ENCODE measurements at regions not wholly inside any gene's neighbourhood (a gene's known extent, or its start where the extent isn't known, plus 50 kb on each side); places are given as distances from the start of the nearest gene placed in this dataset.
"Not testable (repeated sequence)": the region's sequence is repeated elsewhere in the genome, so short reads cannot be mapped to it uniquely, and the experiment has no call there.

DNA sequence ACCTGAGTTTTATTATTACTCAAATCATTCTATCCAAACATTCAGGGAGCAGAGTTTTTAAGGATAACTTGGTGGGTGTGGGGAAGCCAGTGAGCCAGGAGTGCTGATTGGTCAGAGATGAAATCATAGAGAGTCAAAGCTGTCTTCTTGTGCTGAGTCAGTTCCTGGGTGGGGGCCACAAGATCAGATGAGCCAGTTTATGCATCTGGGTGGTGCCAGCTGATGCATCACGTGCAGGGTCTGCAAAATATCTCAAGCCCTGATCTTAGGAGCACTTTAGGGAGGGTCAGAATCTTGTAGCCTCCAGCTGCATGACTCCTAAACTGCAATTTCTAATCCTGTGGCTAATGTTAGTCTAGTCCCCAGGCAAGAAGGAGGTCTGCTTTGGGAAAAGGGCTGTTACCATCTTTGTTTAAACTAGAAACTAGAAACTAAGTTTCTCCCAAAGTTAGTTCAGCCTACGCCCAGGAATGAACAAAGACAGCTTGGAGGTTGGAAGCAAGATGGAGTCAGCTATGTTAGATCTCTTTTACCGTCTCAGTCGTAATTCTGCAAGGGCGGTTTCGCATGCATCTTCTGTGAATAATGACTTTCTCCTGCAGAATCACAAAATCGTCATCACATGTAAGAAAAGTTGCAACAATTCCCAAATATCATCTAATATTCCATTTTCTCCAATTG lies 97.5 kb downstream of the ZNF664 start:
- not testable (repeated sequence) for FAIRE-seq

DNA sequence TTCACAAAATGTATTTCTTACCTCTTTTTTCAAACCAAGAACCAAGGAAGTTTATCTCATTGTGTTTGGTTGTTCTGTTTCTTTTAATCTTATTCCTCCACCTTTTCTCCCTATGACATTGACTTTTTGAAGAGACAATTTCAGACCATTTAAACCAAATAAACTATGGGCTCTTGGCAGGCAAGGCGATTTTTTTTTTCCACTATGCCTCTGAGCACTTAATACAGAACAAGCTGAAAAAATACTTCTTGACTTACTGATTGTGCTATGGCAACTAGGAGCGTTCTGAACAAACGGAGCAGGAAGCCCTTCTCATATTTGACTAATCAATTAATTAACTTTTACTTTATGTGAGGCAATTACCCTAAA lies 98.0 kb downstream of the ZNF664 start:
- FAIRE-seq, result no peak

DNA sequence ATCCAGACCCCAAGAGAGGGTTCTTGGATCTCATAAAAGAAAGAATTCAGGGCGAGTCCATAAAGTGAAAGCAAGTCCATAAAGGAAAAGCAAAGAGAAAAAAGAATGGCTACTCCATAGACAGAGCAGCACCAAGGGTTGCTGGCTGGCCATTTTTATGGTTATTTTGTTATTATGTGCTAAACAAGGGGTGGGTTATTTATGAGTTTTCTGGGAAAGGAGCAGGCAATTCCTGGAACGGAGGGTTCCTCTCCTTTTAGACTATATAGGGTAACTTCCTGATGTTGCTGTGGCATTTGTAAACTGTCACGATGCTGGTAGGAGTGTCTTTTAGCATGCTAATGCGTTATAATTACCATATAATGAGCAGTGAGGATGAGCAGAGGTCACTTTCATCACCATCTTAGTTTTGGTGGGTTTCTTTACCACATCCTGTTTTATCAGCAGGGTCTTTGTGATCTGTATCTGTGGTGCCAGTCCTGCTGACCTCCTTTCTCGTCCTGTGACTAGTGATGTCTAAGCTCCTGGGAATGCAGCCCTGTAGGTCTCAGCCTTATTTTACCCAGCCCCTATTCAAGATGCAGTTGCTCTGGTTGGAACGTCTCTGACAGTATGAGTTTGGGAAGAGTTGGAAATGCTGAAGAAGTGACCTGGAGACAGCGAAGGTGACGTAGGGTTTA lies 100.5 kb downstream of the ZNF664 start:
- FAIRE-seq, result no peak

DNA sequence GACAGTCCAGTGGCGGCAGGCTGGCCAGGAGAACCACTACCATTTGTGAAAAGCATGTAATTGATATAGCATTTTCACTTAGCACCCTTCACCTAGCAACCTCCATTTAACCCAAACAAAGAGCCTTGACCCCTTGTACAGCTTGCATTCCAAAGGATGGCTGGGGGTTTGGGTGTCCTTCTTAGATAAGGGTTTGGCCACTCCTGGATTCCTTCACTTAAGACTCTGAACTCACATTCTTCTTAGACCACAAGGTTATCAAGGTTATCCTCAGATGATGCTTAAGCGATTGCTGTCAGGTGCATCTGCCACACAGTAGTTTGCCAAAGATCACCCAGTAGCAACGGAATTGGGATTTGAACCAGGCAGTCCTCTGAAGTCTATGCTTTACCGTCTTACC lies 102.8 kb downstream of the ZNF664 start:
- no peak for FAIRE-seq

DNA sequence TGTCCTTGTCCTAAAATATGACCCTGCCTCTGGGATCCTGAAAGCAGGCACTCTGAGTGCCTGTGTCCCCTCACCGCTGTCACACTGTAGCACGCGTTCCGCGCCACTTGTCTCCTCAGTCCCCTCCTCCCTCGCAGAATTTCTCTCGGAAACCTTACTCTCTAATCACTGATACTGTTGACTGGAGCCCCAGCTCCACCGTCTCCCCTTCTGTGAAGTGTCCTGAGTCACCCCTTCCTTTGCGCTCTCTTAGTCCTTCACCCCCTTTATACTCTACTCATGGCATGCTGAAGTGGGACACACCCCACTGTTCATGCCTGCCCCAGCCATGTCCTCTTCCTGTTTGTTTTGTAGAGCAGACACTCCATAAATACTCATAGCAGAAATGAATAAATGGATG lies 104.7 kb downstream of the ZNF664 start:
- no peak for FAIRE-seq

DNA sequence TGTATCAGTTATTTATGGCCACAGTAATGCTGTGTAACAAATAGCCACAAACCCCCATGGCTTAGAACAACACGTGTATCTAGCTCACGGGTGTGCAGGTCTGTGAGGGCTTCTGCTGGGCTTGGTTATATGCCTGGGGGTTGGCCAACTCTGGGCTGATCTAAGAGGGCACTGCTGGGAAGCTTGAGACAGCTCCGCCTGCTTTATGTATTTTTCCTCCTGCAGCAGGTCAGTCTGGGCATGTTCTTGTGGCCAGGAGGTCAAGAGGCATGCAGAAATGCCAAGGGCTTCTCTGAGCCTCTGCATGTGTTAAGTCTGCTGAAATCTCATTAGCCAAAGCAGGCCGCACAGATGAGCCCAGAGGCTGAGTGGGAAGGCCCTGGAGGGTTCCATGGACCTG lies 105.8 kb downstream of the ZNF664 start:
- FAIRE-seq, result no peak

DNA sequence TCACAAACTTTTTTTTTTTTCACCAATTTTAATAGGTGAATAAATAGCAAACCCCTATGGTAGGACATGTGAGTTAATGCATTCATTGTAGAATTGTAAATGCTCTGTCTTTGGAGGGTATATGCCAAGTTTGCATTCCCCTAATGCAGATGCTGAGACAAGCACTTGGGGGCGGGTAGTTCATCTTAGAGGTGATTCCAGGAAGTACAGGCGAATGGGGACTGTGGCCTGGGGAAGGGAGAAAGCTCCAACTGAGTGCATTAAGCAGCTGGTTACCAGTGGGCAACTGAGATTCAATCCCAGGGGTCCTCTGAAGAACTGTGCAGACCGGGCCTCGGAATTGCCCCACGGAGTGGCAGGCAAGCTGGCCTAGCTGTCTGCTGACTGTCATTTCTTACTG lies 107.6 kb downstream of the ZNF664 start:
- FAIRE-seq, result no peak

DNA sequence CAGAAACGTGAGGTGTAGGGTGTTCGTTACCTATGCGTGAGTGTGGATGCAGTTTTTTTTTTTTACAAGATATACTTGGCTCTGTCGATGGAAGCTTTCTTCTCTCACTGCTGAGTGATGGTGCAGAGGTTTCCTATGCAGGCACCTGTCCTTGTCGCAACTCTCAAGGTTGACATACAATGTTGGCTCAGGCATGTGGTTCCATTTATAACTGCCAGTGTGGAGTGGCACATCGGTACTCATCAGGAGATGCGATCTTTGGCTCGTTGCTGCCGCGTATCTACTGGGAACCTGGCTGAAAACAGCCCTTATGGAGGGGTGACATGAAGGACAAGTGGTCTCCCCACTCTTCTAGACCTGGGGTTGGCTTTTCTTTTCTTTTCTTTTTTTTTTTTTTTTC lies 109.0 kb downstream of the ZNF664 start:
- FAIRE-seq, result no peak

DNA sequence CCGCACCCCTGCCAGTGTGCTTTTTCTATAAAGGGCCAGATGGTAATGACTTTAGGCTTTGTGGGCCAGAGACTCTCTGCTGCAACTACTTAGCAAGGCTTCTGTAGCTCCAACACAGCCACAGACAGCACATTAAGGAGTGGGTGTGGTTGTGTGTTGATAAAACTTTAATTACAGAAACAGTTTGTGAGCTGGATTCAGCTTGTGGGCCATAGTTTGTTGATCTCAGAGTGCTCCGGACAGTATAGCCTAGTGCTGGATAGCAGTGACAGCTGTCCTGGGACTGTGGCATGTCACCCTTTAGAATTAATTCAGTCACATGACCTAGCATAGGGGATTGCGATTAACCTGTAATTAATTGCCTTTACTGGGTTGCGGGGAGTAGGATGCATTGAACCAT lies 109.7 kb downstream of the ZNF664 start:
- FAIRE-seq, result no peak

DNA sequence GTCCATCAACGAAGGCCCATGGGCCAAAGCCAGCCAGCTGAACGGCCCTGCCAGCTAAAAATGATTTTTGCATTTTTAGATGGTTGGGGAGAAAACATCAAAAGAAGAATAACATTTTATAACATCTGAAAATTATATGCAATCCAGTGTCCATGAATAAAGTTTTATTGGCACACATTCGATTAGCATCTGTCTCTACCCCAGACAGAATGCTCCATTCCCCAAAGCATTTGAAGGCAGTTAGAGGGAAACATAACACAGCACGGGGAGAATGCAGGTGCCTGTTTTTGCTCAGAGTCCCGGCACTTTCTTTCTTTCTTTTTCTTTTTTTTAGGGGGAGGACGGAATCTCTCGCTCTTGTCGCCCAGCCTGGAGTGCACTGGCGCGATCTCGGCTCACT lies 110.7 kb downstream of the ZNF664 start:
- no peak for FAIRE-seq

DNA sequence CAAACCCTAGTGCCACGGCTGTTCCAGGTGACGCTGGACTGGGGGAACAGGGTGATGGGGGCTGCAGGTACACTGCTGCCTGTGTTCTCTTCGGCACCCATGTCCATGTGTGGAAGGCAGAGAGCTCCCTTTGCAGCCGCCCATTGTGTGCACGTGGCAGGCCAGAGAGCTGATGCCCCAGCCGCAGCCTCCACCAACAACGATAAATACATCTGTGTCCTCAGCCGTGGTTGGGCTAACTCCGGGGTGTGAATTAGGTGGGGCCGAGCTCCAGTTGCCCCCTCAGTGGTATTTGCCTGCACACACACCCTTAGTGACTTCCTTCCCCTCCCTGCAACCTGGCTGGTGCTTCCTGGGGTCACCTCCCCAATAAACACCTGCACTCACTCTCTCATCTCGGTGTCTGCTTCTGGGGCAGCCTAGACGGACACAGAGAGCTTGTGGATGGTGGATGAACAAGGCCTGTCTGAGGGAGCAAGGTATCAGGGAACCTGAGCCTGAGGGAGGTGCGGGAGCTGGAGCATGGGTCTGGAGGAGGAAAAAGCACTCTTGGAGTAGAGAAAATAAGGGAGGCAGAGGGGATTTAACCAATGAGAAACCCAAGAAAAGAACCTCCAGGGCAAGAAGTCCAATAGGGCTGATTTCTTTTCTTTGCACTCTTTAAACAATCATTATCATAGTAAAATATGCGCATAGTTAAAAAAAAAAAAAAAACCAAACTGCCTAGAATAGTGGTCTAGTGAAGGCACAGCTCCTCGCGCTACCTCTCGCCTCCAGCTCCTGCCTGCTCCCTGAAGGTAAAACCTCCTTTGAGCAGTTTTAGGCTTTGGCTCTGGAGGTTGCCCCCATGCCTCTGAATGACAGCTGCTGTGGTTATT lies 112.6 kb downstream of the ZNF664 start:
- FAIRE-seq, result no peak

DNA sequence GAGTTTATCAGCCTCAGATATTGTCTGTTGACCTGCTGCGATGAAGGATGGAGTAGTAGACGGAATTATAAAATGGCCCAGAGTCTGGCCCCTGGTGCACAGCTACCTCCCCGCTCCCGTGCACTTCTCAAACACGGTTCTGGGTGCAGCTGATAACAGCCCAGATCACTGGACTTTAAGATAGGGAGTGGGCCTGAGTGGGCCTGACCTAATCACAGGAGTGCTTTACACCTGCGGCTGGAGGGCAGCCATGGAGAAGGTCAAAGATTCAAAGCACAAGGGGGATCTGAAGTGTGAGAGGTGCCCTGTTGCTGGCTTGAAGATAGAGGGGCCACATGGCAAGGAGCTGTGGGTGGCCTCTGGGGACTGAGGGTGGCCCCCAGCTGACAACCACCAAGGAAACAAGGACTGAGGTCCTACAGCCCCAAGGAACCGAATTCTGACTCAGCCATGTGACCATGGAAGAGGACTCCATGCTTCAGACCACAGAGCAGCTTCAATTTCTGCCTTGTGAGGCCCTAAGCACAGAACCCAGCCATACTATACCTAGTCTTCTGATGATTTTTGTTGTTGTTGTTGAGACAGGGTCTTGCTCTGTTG lies 113.4 kb downstream of the ZNF664 start:
- no peak for FAIRE-seq

DNA sequence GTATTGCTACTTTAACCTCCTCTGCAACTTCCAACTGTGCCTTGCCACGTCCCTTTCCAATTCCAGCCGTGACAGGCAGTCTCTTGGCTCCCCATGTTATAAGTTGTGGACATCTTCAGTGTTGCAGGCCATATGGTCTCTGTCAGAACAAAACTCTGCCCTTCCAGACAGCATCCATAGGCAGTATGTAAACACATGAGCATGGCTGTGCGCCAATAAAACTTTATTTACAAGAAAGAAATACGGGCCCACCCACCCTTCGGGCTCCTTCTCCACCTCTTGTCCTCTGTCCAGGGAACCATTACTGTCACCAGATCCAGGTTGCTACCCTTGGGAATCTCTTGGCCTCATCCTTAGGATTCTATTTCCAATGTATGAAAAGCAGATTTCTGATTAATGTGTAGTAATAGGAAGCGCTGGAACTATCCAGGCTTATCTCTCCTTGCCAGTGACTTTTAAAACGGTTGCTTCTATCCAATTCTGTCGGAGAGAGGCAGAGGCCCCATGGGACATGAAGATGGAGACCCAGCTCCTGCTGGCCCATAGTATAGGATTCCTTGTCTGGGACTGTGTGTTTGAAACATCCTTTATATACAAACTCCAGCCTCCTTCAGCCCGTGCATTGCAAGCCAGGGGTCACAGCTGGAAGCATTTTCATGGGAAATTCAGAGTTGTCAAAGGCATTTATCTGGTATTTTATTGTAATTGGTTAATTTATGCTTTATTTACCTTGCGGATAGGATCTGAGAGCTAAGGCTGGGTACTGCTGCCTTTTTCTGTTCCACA lies 114.4 kb downstream of the ZNF664 start:
- no peak for FAIRE-seq

DNA sequence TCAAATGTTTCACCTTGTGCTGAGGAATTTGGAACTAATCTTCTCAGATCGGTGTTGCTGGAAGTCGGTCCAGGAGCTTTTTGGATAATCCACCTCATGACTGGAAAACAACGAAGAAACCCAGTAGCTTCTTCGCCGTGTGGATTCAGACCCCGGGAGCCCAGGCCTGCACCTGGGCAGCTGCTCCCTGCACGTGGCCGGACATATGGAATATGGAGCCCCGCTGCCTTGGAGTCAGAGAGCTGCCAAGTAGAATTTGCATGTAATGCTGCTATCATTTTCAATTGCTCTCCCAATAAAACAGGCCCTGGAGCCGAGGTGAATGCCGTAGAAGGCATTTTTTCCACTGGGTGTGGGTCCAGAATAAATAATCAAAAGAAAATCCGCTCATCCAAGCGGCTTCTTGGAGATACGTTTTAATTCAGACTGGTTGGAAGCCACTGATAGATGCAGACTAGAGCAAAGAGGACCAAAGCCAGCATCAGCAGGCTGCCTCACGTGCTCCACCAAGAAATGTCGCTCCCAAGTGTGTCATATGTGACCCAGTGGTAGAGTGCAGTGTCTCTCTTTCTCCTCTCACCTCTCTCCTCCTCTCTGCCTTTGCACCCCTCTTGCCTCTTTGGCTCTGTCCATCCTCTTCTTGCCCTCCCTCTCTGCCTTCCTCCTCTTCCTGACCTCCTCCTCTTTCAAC lies 115.3 kb downstream of the ZNF664 start:
- no peak for FAIRE-seq

DNA sequence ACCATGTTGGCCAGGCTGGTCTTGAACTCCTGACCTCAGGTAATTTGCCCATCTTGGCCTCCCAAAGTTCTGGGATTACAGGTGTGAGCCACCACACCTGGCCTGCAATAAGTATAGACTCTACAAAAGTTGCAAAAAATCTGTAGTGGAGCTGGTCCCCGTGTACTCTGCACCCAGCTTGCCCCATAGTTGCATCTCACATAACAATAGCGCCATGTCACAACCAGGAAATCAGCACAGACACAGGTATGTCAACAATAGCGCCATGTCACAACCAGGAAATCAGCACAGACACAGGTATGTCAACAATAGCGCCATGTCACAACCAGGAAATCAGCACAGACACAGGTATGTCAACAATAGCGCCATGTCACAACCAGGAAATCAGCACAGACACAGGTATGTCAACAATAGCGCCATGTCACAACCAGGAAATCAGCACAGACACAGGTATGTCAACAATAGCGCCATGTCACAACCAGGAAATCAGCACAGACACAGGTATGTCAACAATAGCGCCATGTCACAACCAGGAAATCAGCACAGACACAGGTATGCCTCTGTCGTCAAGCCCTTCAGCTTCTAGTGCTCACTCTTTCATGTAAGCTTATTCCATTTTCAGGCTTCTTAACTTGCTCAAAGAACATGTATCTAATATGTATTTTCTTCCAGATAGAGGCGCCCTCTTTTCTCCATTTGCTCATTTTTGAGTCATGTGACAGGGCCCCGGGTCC lies 116.3 kb downstream of the ZNF664 start:
- FAIRE-seq, result not testable (repeated sequence)

DNA sequence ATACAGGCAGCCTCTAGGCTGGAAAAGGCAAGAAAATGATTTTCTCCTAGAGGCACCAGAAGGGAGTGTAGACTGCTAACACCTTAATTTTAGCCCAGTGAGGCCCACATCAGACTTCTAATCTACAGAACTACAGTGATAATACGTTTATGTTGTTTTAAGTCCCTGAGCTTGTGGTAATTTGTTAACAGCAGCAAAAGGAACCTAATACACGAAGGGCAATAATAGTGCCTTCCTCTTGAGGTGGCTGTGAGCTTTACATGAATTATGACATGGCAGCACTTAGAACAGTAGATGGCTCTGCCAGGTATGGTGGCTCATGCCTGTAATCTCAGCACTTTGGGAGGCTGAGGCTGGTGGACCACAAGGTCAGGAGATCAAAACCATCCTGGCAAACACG lies 118.8 kb downstream of the ZNF664 start:
- no peak for FAIRE-seq

DNA sequence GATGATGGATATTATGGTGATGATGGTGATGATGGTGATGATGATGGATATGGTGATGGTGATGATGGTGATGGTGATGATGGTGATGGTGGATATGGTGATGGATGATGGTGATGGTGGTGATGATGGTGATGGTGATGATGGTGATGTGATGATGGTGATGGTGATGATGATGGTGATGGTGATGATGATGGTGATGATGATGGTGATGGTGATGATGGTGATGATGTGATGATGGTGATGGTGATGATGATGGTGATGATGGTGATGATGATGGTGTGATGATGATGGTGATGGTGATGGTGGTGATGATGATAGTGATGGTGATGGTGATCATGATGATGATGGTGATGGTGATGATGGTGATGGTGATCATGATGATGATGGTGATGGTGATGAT lies 119.5 kb downstream of the ZNF664 start:
- FAIRE-seq, result not testable (repeated sequence)

DNA sequence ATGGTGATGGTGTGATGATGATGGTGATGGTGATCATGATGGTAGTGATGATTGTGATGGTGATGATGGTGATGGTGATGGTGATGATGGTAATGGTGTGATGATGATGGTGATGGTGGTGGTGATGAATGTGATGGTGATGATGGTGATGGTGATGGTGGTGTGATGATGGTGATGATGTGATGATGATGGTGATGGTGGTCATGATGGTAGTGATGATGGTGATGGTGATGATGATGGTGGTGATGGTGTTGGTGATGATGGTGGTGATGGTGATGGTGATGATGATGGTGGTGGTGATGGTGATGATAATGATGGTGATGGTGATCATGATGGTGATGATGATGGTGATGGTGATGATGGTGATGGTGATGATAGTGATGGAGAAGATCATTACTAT lies 120.3 kb downstream of the ZNF664 start:
- FAIRE-seq, result no peak

DNA sequence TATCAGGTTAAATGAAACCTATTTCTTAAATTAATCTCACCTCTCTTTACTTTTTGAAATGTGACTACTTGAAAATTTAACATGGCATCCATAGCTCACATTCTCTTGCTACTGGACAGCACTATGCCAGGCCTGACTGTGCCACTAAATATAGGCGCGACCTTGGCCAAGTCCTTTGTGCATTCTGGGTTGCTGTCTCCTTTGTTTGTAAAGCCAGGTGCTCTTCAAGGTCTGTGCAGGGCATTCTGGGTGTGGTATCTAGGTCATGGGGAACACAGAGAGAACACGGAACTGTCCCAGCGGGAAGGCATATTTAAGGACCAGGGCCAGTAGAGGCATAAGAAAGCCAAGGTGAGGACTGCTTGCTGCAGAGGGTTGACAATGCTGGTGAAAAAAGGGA lies 121.2 kb downstream of the ZNF664 start:
- FAIRE-seq, result no peak

DNA sequence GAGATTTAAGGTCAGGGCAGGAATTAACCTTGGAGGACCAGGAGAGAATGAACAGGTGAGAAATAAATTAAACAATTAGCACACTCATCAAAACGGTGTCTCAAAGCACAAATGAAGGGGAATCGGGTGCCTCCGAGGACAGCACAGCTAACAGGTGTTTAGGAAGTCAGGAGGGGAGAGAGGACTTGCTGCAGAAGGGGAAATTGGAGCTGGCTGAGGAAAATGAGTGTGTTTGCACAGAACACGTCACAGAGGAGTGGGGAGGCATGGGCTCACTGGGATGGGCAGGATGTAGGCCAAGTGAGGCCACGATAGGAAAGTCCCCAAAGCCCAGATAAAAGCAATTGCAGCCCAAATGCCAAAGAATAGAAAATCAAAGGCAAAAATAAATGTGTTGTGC lies 121.7 kb downstream of the ZNF664 start:
- FAIRE-seq, result no peak

DNA sequence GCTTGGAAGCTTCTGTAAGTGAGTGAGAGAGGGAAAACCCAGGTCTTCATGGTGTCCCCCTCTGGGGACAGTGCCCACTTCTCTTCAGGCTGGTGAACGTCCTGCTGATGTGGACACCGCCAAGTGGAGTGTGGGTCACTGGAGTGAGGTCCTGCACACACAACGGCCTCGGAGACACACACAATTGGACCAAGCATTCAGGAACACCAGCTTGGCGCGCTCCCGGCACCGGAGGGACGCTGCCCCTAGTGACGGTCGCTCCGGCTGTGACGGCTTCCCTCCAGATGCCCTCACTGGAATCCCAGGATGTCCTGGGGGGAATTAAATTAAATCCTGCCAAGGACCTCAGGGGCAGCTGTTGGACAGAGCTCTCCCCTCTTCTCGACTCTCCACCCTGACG lies 123.1 kb downstream of the ZNF664 start:
- FAIRE-seq, result no peak
